Brain microvascular endothelial cell (primary cell): ENCODE measurements at regions not wholly inside any gene's neighbourhood (a gene's known extent, or its start where the extent isn't known, plus 50 kb on each side); places are given as distances from the start of the nearest gene placed in this dataset.
"Not testable (repeated sequence)": the region's sequence is repeated elsewhere in the genome, so short reads cannot be mapped to it uniquely, and the experiment has no call there.

Experiments
- DNase-seq: peaks from one replicate; pipeline ENCODE4 v3.0.0-alpha.2; 2020
- H3K27ac ChIP-seq: fragments of 250-450 bp; sonication (Bioruptor Pico); 2 replicates; pipeline ENCODE4 v1.5.1; 2020; ENCODE audit warnings: mild to moderate bottlenecking, moderate library complexity
- H3K27me3 ChIP-seq: fragments of 250-450 bp; sonication (Bioruptor Pico); replicated peaks from 2 replicates; pipeline ENCODE4 v1.5.1; 2020; ENCODE audit warnings: mild to moderate bottlenecking
- H3K36me3 ChIP-seq: fragments of 250-450 bp; sonication (Bioruptor Pico); replicated peaks from 2 replicates; pipeline ENCODE4 v1.5.1; 2020; ENCODE audit warnings: mild to moderate bottlenecking
- H3K4me3 ChIP-seq: 2 replicates; pipeline ENCODE4 v1.5.1; 2011; ENCODE audit warnings: low read depth, mild to moderate bottlenecking, control low read depth, low read length, moderate library complexity
- CTCF ChIP-seq: IDR thresholded peaks from 2 replicates; pipeline ENCODE4 v1.5.1; 2011; ENCODE audit warnings: low read depth, mild to moderate bottlenecking, moderate library complexity, low read length, control low read depth, inconsistent platforms; ENCODE audit errors: missing control alignments
- in situ Hi-C: cut with HindIII; loops from 2 replicates; pipeline ENCODE4 v1.10.0; 2017; ENCODE audit warnings: low sequenced_read_pairs, low pct_ligation_motif_present

GRCh38 chr5:118519466-118519865 is 468.9 kb downstream of the DTWD2 start:
- in situ Hi-C loops = no loop called here

GRCh38 chr5:118518720-118519119 is 469.6 kb downstream of the DTWD2 start:
- Histone ChIP-seq H3K27me3 (no peaks in the 10 kb centered on the region), H3K27ac (no peak overlapping the region), H3K4me3 (no peak overlapping the region), H3K36me3 (no peaks in the 10 kb centered on the region)
- no peak for DNase-seq
- TF ChIP-seq CTCF = no peak
- in situ Hi-C loops = no loop called here

More at GRCh38 chr5:118519466-118519865, 468.9 kb downstream of the DTWD2 start:
- H3K4me3 ChIP-seq = no peak overlapping the region
- DNase-seq = no peak
- TF ChIP-seq CTCF = no peak
- no peaks in the 10 kb centered on the region for H3K27me3 ChIP-seq
- no peaks in the 10 kb centered on the region for H3K36me3 ChIP-seq
- H3K27ac ChIP-seq = no peak overlapping the region

- Histone ChIP-seq H3K27ac (no peak overlapping the region), H3K27me3 (no peaks in the 10 kb centered on the region), H3K4me3 (no peak overlapping the region), H3K36me3 (no peaks in the 10 kb centered on the region)
- in situ Hi-C loops = no loop called here
- TF ChIP-seq CTCF = no peak
- DNase-seq = no peak
These were observed 476.5 kb downstream of the DTWD2 start for GRCh38 chr5:118511846-118512245.

GRCh38 chr5:118506217-118506852 is 482.0 kb downstream of the DTWD2 start:
- DNase-seq = no peak
- in situ Hi-C loops = no loop called here
- no peak for TF ChIP-seq CTCF

GRCh38 chr5:118502232-118502631 is 486.1 kb downstream of the DTWD2 start:
- H3K4me3 ChIP-seq, H3K36me3 ChIP-seq, H3K27me3 ChIP-seq, in situ Hi-C loops, DNase-seq, H3K27ac ChIP-seq: not testable (repeated sequence)

More at GRCh38 chr5:118506217-118506852, 482.0 kb downstream of the DTWD2 start:
- Histone ChIP-seq H3K27ac (no peak overlapping the region), H3K27me3 (no peaks in the 10 kb centered on the region), H3K36me3 (no peaks in the 10 kb centered on the region), H3K4me3 (no peak overlapping the region)

- Histone ChIP-seq H3K4me3 (no peak overlapping the region), H3K27ac (no peak overlapping the region), H3K36me3 (no peaks in the 10 kb centered on the region), H3K27me3 (no peaks in the 10 kb centered on the region)
- DNase-seq = no peak
- TF ChIP-seq CTCF = no peak
- in situ Hi-C loops = no loop called here
These were observed 497.0 kb downstream of the DTWD2 start for GRCh38 chr5:118491351-118491750.
